ENCODE measurements at regions not wholly inside any gene's neighbourhood (a gene's known extent, or its start where the extent isn't known, plus 50 kb on each side); places are given as distances from the start of the nearest gene placed in this dataset.

GRCh38 chr12:82174383-82174782, 183.8 kb downstream of the CCDC59 start:
- no peak overlapping the region for H3K9ac ChIP-seq (ENCODE audit: control insufficient read depth, extremely low read depth, insufficient read depth, low read length)
- no peak overlapping the region for H2AFZ ChIP-seq (ENCODE audit: control insufficient read depth, low read length)
- no peak for TF ChIP-seq EZH2 (IDR thresholded peaks at IDR 0.05; ENCODE audit: low read length)
- TF ChIP-seq CTCF (optimal IDR thresholded peaks at IDR 0.05 in 1 of 3, IDR thresholded peaks at IDR 0.05 in 1 of 3, conservative IDR thresholded peaks at IDR 0.05 in 1 of 3; ENCODE audit: extremely low read depth in 1 of 3, insufficient read depth in 2 of 3, low read length in 3 of 3), result no peak
- FAIRE-seq (no peak), DNase-seq (ENCODE audit: low read depth, low spot score) (no peak)
- H3K9me1 ChIP-seq (ENCODE audit: control insufficient read depth, extremely low read depth, insufficient read depth, low read length), result no peaks in the 10 kb centered on the region
- H3K4me2 ChIP-seq (ENCODE audit: control insufficient read depth, extremely low read depth, insufficient read depth, low read depth, low read length), result no peak overlapping the region
- H3K4me1 ChIP-seq (ENCODE audit: control insufficient read depth, extremely low read depth, insufficient read depth, low read length), result no peaks in the 10 kb centered on the region
- H3K36me3 ChIP-seq (ENCODE audit: control insufficient read depth in 2 of 2, extremely low read depth in 1 of 2, insufficient read depth in 2 of 2, low read length in 2 of 2), result no peaks in the 10 kb centered on the region
- H3K79me2 ChIP-seq (ENCODE audit: control insufficient read depth, insufficient read depth, low read length), result no peaks in the 10 kb centered on the region
- H3K27me3 ChIP-seq (ENCODE audit: control insufficient read depth, extremely low read depth, insufficient read depth, low read length), result no peaks in the 10 kb centered on the region
- no peaks in the 10 kb centered on the region for H3K9me3 ChIP-seq (ENCODE audit: control insufficient read depth, low read depth, low read length)
- dilution Hi-C loops (cut with MboI; ENCODE audit: extremely low pct_ligation_motif_present, low sequenced_read_pairs), result no loop called here
- no peak overlapping the region for H3K4me3 ChIP-seq (ENCODE audit: control insufficient read depth in 2 of 3, extremely low read depth in 1 of 3, insufficient read depth in 2 of 3, low read depth in 1 of 3, low read length in 3 of 3)
- no peak overlapping the region for H3K27ac ChIP-seq (ENCODE audit: control insufficient read depth, insufficient read depth, low read length)
- no peaks in the 10 kb centered on the region for H4K20me1 ChIP-seq (ENCODE audit: control insufficient read depth, extremely low read depth, insufficient read depth, low read length)

GRCh38 chr12:82149045-82149444, 209.1 kb downstream of the CCDC59 start:
- no peak overlapping the region for H3K4me2 ChIP-seq (ENCODE audit: control insufficient read depth, extremely low read depth, insufficient read depth, low read depth, low read length)
- no peak for FAIRE-seq
- no peak for DNase-seq (ENCODE audit: low read depth, low spot score)
- no peaks in the 10 kb centered on the region for H3K79me2 ChIP-seq (ENCODE audit: control insufficient read depth, insufficient read depth, low read length)
- H3K36me3 ChIP-seq (ENCODE audit: control insufficient read depth in 2 of 2, extremely low read depth in 1 of 2, insufficient read depth in 2 of 2, low read length in 2 of 2), result no peaks in the 10 kb centered on the region
- dilution Hi-C loops (cut with MboI; ENCODE audit: extremely low pct_ligation_motif_present, low sequenced_read_pairs), result no loop called here
- H3K9me1 ChIP-seq (ENCODE audit: control insufficient read depth, extremely low read depth, insufficient read depth, low read length), result no peaks in the 10 kb centered on the region
- no peak overlapping the region for H2AFZ ChIP-seq (ENCODE audit: control insufficient read depth, low read length)
- TF ChIP-seq CTCF (optimal IDR thresholded peaks at IDR 0.05 in 1 of 3, IDR thresholded peaks at IDR 0.05 in 1 of 3, conservative IDR thresholded peaks at IDR 0.05 in 1 of 3; ENCODE audit: extremely low read depth in 1 of 3, insufficient read depth in 2 of 3, low read length in 3 of 3) (no peak), EZH2 (IDR thresholded peaks at IDR 0.05; ENCODE audit: low read length) (no peak)
- H3K9ac ChIP-seq (ENCODE audit: control insufficient read depth, extremely low read depth, insufficient read depth, low read length), result no peak overlapping the region
- H3K4me1 ChIP-seq (ENCODE audit: control insufficient read depth, extremely low read depth, insufficient read depth, low read length), result no peaks in the 10 kb centered on the region
- H3K9me3 ChIP-seq (ENCODE audit: control insufficient read depth, low read depth, low read length), result no peaks in the 10 kb centered on the region
- no peak overlapping the region for H3K27ac ChIP-seq (ENCODE audit: control insufficient read depth, insufficient read depth, low read length)
- H3K27me3 ChIP-seq (ENCODE audit: control insufficient read depth, extremely low read depth, insufficient read depth, low read length), result no peaks in the 10 kb centered on the region
- no peak overlapping the region for H3K4me3 ChIP-seq (ENCODE audit: control insufficient read depth in 2 of 3, extremely low read depth in 1 of 3, insufficient read depth in 2 of 3, low read depth in 1 of 3, low read length in 3 of 3)
- H4K20me1 ChIP-seq (ENCODE audit: control insufficient read depth, extremely low read depth, insufficient read depth, low read length), result no peaks in the 10 kb centered on the region
